ENCODE measurements at regions not wholly inside any gene's neighbourhood (a gene's known extent, or its start where the extent isn't known, plus 50 kb on each side); places are given as distances from the start of the nearest gene placed in this dataset.
"Not testable (repeated sequence)": the region's sequence is repeated elsewhere in the genome, so short reads cannot be mapped to it uniquely, and the experiment has no call there.

GRCh38 chr5:67941614-67942401 is 273.7 kb upstream of the PIK3R1 start:
- DNase-seq (ENCODE audit: low read depth), result no peak

DNA sequence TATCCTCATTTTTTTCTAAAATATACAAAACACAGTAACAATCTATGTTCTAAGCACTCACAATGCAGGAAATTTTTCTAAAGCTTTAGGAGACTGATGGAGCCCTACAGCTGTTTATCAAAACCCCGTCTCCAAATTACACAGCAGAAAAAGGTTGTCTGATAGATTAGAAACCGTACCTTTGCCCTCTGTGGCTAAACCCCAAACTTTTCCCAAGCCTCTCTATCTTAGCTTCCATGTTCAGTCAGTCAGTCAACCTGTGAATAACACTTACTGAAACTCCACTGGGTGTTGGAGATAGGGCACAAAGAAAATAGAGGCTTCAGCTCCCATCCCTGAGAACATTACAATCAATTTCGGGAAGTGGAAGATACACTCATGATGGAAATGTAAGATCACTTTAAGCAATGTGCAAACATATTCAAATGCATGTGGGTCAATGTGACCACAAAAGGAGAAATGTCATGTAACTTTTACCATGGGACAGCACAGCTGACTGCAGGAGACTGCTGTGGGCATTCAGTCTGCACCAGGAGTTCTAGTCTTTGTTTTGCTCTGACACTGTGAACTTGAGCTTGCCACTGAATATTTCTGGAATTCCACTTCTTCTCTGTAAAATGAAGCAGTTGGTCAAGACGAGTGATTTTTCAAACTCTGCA is 279.5 kb upstream of the PIK3R1 start:
- DNase-seq (ENCODE audit: low read depth), result no peak

DNA sequence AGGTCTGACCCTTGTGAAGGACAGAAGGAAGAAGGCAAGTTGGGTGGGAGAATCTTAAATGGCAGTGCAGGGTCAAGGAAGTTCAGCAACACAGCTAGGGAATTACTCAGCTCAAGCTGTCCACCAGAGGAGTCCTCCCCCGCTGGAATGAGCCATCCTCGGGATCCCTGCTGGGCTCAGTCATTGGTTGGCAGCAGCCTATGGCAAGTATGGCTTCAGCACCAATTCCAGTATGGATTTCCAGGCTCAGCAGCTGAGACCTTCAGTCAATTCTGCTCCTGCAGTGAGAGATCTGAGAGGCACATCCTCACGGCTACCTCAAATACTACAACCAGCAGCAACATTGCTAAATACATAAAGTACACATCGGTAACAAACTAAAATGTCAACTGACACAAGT is 280.6 kb upstream of the PIK3R1 start:
- DNase-seq (ENCODE audit: low read depth), result no peak

GRCh38 chr5:67925511-67925910 is 290.0 kb upstream of the PIK3R1 start:
- no peak for DNase-seq (ENCODE audit: low read depth)

DNA sequence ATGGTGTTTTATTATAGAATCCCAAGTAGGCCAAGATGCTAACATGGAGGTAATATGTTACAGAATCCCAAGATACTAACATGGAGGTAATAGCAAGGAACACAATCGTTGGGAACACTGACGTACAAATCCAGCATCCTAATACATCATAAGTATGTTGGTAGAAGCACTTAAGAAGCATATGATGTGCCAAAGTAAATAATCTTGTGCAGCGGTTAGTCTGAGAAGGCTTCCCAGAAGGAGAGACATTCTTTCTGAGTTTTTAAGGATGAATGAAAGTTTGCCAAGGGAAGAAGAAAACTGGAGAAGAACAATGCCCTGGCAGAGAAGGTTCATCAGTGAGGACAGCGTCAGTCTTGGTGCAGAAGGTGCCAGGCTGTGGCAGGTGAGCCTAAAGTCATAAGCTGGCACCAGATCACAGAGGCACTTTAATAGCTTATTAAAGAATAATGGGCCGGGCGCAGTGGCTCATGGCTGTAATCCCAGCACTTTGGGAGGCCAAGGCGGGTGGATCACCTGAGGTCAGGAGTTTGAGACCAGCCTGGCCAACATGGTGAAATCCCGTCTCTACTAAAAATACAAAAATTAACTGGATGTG is 294.5 kb upstream of the PIK3R1 start:
- no peak for DNase-seq (ENCODE audit: low read depth)

DNA sequence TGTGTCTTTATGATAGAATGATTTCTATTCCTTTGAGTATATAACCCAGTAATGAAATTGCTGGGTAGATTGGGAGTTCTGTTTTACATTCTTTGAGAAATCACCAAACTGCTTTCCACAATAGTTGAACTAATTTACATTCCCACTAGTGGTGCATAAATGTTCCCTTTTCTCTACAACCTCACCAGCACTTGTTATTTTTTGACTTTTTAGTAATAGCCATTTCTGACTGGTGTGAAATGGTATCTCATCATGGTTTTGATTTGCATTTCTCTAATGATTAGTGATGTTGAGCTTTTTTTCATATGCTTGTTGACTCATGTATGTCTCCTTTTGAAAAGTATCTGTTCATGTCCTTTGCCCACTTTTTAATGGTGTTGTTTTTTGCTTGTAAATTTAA is 296.0 kb upstream of the PIK3R1 start:
- DNase-seq (ENCODE audit: low read depth), result not testable (repeated sequence)

DNA sequence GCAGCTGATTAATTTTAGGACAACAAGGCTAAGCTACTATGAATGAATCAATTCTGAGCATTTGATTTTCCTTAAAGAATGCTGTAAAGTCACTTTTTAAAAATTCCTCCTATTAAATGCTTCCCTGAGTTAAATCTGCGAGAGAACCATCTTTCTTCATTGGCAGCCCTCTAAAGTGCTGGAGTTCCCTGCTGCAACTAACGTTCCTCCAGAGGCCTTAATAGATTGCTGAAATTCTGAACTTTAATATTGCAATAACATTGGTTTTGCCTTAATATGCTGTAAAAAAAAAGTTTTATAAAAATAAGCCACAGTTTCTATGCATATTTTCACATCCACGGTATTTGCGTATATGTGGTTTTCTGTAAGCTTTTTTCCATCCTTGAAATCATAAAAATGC is 298.0 kb upstream of the PIK3R1 start:
- no peak for DNase-seq (ENCODE audit: low read depth)

DNA sequence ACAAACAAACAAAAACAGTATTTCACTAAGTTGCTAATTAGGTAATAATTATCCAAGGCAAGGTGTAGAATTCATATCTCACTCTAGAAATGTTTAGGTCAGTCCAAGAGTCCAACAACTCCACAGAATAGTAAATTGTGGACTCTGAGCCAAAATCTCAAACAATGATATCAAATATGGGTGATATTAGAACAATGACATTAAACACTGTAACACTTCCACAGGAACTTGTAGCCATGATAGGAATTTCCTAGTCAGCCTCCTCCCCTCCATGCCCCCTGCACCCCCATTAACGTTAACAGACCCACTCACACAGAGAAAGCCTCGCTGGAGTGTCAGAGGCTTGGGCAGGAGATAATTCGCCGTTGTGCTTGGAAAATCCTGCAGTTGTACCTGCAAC is 305.0 kb upstream of the PIK3R1 start:
- DNase-seq (ENCODE audit: low read depth), result no peak

GRCh38 chr5:67908126-67908765 is 307.3 kb upstream of the PIK3R1 start:
- no peak for DNase-seq (ENCODE audit: low read depth)

GRCh38 chr5:67904366-67904765 is 311.2 kb upstream of the PIK3R1 start:
- DNase-seq (ENCODE audit: low read depth), result no peak

DNA sequence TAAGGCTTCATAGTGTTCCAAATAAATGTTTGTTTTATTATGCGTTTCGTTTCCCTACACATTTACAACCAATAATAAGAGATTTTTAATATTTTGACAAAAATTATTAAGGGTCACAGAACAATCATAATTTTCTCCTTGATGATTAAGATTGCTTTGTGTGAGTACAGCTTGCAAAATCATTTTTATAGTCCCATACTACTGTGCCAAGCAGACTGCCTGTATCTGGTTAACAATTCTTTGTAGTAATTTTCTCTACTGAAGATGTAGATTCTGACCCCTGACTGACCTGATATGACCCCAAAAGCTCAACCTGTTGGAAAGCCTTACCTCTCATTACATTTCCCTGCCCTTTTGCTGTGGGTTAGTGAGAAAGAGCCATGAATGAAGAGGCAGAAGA is 311.9 kb upstream of the PIK3R1 start:
- no peak for DNase-seq (ENCODE audit: low read depth)

DNA sequence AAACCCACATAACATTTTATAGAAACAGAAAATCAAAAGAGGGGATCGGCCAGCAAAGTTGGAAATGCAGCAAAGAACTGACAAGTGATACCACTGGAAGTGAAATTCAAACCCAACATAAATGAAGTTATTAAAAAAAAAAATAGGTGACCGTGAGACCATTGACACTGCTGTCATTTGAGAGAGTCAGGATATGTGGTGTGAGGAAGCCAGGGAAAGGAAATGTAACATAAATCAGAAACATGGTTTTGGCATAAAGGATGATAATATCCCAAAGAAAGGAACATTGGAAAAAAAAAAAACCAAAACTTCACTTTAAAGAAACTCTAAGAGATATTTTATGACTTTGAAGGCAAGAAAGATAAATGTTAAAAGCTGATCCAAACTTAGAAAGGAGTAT is 312.4 kb upstream of the PIK3R1 start:
- no peak for DNase-seq (ENCODE audit: low read depth)

DNA sequence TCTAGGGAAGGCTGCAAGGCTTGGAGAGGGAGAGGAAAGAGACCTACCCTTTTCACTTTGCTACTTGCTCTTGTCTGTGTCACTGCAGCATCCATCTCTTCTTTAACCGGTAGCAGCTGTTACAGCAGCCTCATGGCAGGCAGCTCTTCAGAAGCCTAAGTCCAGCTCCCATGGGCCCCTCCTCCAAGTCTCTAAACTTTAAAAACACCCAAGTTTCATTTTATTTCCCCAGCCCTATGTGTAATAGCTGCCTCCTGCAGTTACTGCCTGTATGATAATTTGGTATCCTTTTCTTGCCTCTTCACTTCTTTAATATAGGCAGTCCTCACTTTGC is 313.1 kb upstream of the PIK3R1 start:
- DNase-seq (ENCODE audit: low read depth), result no peak

GRCh38 chr5:67901814-67902496 is 313.6 kb upstream of the PIK3R1 start:
- no peak for DNase-seq (ENCODE audit: low read depth)

- no peak for DNase-seq (ENCODE audit: low read depth)
These were observed 315.0 kb upstream of the PIK3R1 start for GRCh38 chr5:67900514-67900913.

DNA sequence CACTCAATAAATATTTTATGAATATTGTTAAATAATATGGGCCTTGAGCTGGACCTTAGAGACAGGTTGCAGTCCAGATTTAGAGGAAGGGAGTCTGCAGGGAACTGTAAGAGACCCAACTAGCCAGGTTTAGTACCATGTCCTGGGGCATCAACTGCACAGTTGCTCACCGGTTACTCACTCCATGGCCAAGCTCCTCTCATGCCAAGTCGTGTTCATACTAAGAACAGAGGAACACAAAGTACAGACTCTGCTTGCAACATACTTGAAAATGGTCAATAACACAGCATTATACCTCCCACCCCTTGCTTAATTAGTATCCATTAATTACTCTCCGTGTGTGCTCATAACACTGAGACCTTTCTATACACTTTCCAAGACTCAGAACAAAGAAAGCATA is 317.6 kb upstream of the PIK3R1 start:
- no peak for DNase-seq (ENCODE audit: low read depth)

GRCh38 chr5:67897431-67897830 is 318.1 kb upstream of the PIK3R1 start:
- DNase-seq (ENCODE audit: low read depth), result no peak

DNA sequence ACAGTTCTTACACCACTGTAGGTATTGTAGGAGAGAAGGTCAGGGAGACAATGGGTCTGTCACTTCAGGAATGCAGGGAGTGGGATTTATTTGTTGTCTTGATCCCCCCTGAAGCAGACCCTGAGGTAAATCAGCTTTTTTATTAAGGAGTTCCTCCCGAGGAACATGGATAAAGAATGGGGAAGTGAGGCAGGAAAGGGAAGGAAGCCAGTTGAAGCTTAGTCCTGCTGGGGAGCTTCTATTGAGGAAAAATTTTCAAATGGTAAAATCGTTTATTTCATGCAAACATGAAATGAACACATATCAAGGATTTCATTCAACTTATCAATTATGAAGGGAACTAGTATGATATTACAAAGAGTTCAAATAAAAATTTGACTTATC is 318.6 kb upstream of the PIK3R1 start:
- no peak for DNase-seq (ENCODE audit: low read depth)

- DNase-seq (ENCODE audit: low read depth), result no peak
These were observed 319.1 kb upstream of the PIK3R1 start for GRCh38 chr5:67896311-67896929.

DNA sequence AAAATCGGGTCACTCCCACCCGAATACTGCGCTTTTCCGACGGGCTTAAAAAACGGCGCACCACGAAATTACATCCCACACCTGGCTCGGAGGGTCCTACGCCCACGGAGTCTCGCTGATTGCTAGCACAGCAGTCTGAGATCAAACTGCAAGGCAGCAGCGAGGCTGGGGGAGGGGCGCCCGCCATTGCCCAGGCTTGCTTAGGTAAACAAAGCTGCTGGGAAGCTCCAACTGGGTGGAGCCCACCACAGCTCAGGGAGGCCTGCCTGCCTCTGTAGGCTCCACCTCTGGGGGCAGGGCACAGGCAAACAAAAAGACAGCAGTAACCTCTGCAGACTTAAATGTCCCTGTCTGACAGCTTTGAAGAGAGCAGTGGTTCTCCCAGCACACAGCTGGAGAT is 325.7 kb upstream of the PIK3R1 start:
- DNase-seq (ENCODE audit: low read depth), result not testable (repeated sequence)

- no peak for DNase-seq (ENCODE audit: low read depth)
These were observed 327.8 kb upstream of the PIK3R1 start for GRCh38 chr5:67887748-67888161.

GRCh38 chr5:67886761-67887160 is 328.8 kb upstream of the PIK3R1 start:
- no peak for DNase-seq (ENCODE audit: low read depth)

Data from renal cortical epithelial cell (primary cell).